GM19238 (cell line): ENCODE measurements at regions not wholly inside any gene's neighbourhood (a gene's known extent, or its start where the extent isn't known, plus 50 kb on each side); places are given as distances from the start of the nearest gene placed in this dataset.

Experiments
- DNase-seq: peaks from one replicate; pipeline ENCODE4 v3.0.0; 2011; ENCODE audit warnings: low spot score; ENCODE audit not compliant: insufficient read length

DNA sequence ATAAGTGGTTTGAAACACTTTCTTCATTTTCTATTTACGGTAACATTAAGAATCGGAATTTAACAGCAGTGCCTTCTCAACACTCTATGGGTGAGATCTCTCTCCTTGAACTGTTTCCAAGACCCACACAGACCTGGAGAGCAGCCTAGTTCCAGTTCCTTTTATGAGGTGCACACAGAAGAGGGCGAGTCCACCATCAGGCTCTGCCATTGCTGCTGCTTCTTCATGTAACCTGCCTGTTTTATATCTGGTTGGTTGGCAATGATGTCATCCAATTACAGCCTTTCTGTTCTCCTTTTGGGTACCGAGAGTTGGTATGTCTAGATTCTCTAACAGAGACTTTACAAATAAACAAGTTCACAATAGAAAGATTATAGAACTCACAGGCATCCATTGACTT is 225.7 kb downstream of the UTP18 start:
- DNase-seq = no peak

DNA sequence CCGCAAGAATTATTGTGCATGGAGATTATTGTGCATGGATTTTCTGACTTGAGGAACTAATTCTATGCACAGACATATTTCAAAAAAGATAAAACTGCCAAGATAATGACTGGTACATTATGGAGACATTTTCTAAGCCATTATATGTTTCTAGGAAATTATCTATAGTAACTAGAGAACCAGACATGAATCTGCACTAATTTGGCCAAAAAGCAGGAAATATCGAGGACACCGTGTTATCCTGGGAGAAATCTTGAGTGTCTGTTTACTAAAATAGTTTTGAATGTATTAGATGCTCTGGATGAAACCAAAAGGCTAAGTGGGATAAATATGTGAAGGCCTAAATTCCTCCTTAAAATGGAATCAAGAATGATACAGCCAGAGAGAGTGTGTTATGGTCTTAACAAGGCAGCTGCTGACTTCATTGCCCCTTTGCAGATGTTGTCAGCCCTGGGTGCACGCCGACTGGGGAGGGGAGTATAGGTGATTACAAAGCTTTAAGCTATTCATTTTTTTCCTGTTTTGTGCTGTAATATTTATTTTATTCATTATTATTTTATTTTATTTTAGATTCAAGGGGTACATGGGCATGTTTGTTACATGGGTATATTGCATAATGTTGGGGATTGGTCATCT is 226.7 kb downstream of the UTP18 start:
- DNase-seq = no peak

DNA sequence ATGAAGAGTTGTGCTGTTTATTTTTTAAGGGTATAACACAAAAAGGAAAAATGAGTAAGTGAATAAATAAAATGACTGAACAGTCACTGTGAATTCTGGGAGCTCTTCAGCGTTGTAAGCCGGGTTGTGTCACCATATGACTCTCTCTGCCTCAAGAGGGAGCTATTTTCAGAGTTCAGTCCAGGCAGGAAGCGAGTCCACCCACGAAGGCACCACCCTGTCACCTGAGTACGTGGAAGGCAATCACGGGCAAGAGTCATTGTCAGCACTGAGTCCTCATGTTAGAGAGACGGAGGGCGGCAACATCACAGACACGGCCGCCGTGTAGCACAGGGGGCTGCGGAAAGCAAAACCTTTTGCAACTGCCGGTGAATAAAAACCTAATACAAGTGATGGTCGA is 227.6 kb downstream of the UTP18 start:
- no peak for DNase-seq

- DNase-seq = no peak
Measured at GRCh38 chr17:51491416-51491815, 231.1 kb downstream of the UTP18 start.

DNA sequence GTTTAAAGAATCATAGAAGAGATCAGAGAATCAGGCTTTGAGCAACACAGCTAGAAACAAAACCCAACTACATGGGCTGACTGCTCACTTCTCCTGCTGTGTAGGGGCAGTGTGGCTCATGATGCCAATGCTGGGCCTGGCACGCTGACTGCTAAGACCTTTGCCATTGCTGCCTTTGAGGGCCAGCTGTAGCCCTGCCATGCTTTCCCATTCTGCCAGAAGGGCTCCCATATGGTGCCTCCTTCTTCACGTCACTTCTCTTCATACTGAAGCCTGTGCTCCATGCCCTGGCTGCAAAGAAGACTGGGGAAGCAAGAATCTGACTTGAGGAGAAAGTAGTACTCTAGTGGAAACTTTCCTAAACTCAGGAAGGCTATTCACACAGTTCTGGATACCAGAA is 232.9 kb downstream of the UTP18 start:
- no peak for DNase-seq

GRCh38 chr17:51496378-51496777 is 236.0 kb downstream of the UTP18 start:
- DNase-seq = no peak

GRCh38 chr17:51499897-51500296 is 239.6 kb downstream of the UTP18 start:
- DNase-seq = no peak

- no peak for DNase-seq
Measured at GRCh38 chr17:51500454-51500853, 240.1 kb downstream of the UTP18 start.

DNA sequence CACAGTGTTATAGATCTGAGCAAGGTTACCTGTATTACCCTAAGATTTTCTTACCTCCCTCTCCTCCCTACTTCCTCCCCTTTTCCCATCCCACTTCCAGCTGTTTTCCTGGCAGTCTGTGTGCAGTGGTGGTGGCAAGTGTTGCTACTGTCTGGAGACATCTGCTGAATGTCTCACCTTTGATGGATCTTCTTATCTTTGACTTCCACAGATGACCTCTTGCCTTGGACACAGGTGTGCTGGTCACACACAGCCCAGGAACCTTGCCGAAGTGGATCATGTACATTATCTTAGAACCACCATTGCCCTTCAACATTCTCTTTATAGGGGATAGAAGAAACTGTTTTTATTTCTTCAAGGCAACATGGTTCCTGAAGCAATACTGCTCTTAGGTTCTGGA is 245.1 kb downstream of the UTP18 start:
- no peak for DNase-seq

GRCh38 chr17:51507444-51507843 is 247.1 kb downstream of the UTP18 start:
- DNase-seq = no peak

DNA sequence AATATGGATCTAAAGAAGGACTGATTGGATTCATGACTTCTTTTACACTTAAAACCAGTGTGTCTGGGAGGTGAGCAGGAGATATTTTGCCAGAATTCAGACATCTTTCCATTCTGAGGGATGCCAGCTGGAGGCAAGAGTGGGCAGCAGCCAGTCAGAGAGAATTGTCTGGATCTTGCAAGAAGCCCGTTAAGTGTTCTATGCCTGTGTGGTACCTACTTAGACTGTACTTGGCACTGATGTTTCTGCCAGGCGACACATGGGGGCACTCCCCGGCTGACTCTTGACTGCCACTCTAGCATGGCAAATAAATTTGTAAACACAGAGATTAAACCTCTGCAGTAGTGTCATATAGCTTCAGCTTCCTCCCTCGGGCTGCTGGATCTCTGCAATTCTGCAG is 247.7 kb downstream of the UTP18 start:
- DNase-seq = no peak

- no peak for DNase-seq
Measured at GRCh38 chr17:51510940-51511339, 250.6 kb downstream of the UTP18 start.

- DNase-seq = no peak
Measured at GRCh38 chr17:51512220-51512907, 252.0 kb downstream of the UTP18 start.

GRCh38 chr17:51516924-51517323 is 256.6 kb downstream of the UTP18 start:
- DNase-seq = no peak

- DNase-seq = no peak
Measured at GRCh38 chr17:51524524-51524923, 264.2 kb downstream of the UTP18 start.

DNA sequence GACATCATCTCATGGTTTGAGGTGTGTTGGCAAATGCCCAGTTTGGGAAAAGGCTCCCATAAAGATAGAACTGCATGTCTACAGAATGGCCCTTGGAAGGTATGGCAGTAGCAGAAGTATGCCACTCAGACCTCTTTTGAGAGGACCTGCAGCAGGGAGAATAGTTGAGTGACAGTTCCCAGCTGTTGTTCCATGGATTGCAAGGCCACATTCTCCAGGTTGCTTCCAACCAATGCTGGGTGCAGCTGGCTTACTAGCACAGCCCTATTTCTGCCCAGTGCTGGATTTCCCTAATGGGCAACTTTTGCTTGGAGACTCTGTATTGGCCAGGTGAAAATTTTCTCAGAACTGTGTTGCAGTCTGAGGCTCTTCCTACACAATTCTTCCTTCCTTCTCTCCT is 266.2 kb downstream of the UTP18 start:
- no peak for DNase-seq

GRCh38 chr17:51527225-51527982 is 267.1 kb downstream of the UTP18 start:
- no peak for DNase-seq

GRCh38 chr17:51528111-51528510 is 267.8 kb downstream of the UTP18 start:
- DNase-seq = no peak

GRCh38 chr17:51533219-51533618 is 272.9 kb downstream of the UTP18 start:
- DNase-seq = no peak

GRCh38 chr17:51533821-51534220 is 273.5 kb downstream of the UTP18 start:
- DNase-seq = no peak

- no peak for DNase-seq
Measured at GRCh38 chr17:51536627-51537026, 276.3 kb downstream of the UTP18 start.

GRCh38 chr17:51537996-51538550 is 277.7 kb downstream of the UTP18 start:
- no peak for DNase-seq
